Kidney capillary endothelial cell (primary cell): ENCODE measurements at regions not wholly inside any gene's neighbourhood (a gene's known extent, or its start where the extent isn't known, plus 50 kb on each side); places are given as distances from the start of the nearest gene placed in this dataset.

Experiments
- DNase-seq: peaks from one replicate; pipeline ENCODE4 v3.0.0-alpha.2; 2018; ENCODE audit warnings: low spot score

- no peak for DNase-seq
These were observed 55.1 kb upstream of the SLC25A26 start for GRCh38 chr3:66165660-66166059.

DNA sequence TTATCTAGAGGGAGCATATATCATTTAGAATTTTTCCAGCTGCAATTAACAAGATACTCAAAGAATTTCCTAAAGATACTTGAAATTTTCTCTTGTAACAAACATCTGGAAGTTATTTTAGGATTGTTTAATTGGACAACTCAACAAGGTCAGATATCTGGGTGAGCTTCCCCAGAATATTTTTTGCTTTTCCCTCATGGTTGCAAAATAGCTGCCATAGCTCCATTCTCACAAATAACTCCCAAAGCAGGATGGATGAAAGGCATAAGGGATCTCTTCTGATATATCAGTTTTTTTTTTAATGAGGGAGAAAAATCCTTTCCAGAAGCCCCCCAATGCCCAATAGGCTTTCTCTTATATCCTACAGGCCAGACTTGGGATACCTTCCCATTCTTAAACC lies 56.6 kb upstream of the SLC25A26 start:
- no peak for DNase-seq

GRCh38 chr3:66163222-66163621 lies 57.6 kb upstream of the SLC25A26 start:
- DNase-seq = no peak

DNA sequence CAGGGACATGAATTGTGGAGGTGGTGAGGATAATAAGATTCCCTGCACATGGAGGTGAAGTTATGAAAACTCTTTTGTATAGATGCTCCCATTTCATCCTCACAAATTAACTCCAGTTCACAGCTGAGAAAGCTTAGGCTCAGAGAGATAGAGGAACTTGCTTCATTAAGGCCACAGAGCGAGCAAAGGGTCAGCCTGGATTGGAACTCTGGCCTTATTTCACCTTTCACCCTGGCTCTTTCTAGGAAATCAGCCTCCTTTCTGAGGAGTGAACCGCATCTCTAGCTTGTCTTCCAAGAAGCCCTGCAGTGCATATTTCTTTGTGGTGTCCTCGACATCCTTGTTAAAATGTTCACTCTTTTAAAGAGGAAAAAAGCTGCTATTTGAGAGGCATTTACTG lies 58.0 kb upstream of the SLC25A26 start:
- DNase-seq = no peak

DNA sequence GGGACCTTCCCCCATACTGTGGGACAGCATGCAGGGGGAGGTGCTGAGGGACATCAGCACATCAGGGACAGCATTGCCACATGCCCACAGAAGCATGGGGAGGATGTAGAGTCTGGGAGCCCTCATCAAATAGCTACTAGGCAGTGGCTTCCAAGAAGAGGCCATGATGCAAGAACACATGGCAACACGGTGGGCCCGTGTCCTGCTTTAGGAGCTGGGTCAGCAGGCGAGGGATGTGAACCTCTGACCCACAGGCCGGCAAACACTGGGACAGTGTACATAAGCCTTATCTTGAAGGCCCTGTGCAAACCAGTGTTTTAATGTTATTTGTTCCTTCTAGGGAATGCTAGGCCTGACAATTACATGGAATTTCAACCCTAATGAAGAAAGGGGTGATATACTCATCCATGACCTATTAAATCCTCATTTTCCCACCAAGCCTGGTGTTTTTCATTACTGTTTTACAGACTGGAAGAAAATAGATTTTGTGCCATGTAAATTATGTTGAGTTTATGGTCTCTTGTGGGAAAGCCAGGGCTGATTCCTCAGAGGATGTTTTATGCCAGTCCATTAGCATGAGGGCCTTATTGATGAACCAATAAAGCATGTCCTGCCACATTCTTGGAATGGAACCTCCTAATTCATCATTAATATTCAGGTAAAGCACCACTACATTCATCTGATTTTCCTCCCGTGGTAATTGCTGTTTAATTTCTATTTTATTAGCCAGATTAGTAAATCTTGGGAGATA lies 61.7 kb upstream of the SLC25A26 start:
- no peak for DNase-seq

DNA sequence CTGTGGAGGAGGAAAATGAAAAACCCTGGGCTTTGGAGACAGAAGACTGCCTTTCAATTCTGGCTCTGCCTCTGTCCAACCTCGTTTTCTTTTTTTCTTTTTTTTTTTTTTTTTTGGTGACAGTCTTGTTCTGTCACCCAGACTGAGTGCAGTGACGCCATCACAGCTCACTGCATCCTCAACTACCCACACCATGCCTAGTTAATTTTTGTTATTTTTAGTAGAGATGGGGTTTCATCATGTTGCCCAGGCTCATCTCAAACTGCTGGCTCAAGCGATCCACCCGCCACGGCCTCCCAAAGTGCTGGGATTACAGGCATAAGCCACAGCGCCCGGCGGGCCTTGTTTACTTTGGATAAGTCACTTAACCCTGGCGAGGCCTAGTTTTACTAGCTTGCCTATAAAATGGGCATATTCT lies 66.3 kb upstream of the SLC25A26 start:
- DNase-seq = no peak

GRCh38 chr3:66153481-66154443 lies 67.0 kb upstream of the SLC25A26 start:
- no peak for DNase-seq

DNA sequence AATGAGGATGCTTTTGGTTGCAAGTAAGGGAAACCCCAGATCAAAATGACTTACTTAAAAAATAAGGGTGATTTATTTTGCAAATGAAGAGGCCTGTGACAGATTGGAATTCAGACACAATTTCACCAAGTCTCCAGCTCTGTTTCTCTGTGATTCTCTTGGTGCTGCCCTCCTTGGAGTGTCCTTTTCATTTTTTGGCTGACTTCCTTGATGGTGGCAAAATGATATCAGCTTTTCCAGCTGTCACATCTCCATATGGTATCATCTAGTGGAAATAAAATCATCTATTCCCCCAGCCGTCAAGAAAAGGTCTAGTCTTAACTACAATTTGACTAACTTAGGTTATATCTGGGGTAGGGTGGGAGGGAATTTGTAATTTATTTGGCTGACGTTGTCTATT lies 68.5 kb upstream of the SLC25A26 start:
- DNase-seq = no peak

- DNase-seq = no peak
These were observed 69.8 kb upstream of the SLC25A26 start for GRCh38 chr3:66150977-66151376.

- DNase-seq = no peak
These were observed 71.5 kb upstream of the SLC25A26 start for GRCh38 chr3:66149269-66149668.

GRCh38 chr3:66145408-66145733 lies 75.4 kb upstream of the SLC25A26 start:
- DNase-seq = no peak

DNA sequence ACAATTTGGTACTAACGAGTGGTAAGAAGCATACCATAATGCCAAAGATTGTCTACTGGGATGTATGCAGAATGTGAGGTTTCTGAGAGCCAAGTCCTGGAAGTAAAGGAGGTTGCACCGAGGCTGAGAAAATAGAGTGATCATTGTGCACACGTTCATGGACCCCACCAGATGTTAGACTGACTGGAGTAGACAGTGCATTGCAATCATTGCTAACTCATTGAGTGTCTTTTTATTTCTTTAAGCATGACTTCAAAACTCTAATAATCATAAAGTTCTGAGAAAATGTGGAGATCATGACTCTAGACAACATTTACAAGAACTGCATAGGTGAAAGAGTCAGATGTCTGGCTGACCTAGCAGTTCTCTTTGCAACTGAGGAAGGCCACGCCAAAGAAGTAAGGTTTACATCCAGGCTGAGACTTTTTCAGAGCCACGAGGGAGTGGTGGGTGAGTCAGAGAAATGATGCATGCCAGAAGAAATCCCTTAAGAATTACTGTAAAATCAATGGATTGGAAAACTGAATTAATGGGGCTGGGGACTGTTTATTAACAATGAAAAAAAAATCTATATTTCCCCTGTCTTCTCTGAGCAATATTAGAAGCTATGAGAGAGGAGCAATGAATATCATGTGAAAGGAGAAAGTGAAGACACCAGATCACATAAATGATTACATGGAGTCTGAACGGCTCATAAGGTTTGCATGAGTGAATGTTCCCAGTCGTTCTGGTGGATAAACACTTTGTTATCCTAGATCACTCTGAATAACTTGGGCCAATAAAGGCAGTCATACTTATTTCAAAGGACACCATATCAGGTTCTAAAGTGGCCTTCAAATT lies 76.0 kb upstream of the SLC25A26 start:
- DNase-seq = no peak

- DNase-seq = no peak
These were observed 78.7 kb upstream of the SLC25A26 start for GRCh38 chr3:66142079-66142478.

DNA sequence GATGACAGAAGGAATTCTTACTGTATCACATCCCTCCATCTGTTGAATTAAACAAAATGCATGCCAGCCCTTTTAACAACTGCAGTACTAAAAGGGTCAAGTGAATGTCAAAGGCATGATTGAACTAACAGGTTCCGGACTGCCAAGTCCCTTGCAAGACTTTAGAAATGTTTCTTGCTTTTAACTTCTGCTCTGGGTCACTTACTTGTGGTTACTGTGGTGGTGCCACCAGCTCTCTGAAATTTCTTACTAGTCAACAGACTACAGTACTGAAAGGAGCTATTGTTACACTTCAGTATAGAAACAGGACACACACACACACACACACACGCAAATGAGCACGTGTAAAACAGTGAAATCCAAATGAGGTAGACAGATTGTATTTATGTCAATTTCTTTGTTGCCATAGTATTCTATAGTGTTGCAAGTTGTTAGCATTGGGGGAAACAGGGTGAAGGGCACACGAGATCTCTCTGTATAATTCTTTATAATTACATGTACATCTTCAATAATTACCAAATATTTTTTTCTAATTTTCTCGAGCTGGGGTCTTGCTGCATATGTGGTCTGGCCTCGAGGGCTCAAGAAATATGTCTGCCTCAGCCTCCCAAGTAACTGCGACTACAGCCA lies 79.9 kb upstream of the SLC25A26 start:
- DNase-seq = no peak

DNA sequence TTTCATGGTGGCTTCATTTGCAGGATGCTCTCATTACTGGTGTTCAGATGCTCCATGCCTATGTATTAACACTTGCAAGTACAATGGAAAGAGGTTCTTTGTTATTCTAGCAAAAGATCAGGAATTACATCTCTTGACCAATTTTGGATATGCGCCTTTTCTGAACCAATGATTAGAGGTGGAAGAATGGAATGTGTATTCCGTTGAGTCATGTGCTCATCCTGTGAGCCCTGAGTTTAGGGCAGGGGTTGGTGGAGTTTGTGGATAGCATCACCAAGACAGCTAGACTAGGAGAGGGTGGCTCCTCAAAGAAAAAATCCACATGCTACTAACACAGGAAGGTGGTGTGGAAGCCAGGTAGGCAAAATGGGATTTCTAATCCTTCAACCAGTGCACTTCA lies 80.7 kb upstream of the SLC25A26 start:
- DNase-seq = no peak

- no peak for DNase-seq
These were observed 81.4 kb upstream of the SLC25A26 start for GRCh38 chr3:66139415-66139814.

- DNase-seq = peak; percentile 60
These were observed 82.2 kb upstream of the SLC25A26 start for GRCh38 chr3:66138336-66139313.

DNA sequence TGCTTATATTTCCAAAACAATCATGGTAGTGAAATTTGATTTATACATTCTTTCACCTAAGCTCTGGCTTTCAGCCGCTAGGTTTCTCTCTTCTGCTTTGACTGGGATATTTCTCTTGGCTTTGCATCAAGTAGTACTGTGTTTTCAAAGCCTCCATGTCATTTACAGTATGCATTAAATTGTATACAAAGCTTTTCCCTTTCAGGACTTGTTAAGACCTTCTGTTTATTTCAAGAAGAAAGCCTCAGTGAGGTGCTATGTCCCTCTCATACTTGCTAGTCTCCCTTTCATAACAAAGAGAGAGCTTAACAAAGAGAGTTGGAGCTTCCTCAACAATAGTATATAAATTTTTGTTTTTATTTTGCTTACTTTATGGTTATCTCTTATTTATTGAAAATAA lies 84.2 kb upstream of the SLC25A26 start:
- DNase-seq = no peak

- DNase-seq = no peak
These were observed 86.9 kb upstream of the SLC25A26 start for GRCh38 chr3:66133853-66134445.

DNA sequence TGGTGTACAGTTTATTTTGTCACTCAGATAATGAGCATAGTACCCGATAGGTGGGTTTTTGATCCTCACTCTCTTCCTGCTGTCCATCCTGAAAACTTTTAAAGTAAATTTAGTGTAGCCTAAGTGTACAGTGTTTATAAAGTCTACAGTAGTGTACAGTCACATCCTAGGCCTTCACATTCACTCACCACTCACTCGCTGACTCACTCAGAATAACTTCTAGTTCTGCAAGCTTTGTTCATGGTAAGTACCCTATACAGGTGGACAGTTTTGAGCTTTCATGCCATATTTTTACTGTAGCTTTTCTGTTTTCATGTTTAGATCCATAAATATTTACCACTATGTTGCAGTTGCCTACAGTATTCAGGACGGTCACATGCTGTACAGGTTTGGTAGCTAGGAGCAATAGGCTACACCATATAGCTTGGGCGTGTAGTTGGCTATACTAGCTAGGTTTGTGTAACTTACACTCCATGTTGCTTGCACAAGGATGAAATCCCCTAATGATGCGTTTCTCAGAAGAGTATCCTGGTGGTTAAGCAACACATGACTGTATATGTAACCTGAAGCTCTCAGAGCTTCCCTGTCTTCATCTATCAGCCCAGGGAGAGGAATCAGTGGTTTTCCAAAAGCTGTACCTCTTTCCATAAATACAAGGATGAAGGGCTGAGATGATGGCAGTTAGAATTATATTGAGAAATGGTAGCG lies 87.6 kb upstream of the SLC25A26 start:
- peak; percentile 69 for DNase-seq
